ENCODE measurements at regions not wholly inside any gene's neighbourhood (a gene's known extent, or its start where the extent isn't known, plus 50 kb on each side); places are given as distances from the start of the nearest gene placed in this dataset.

DNA sequence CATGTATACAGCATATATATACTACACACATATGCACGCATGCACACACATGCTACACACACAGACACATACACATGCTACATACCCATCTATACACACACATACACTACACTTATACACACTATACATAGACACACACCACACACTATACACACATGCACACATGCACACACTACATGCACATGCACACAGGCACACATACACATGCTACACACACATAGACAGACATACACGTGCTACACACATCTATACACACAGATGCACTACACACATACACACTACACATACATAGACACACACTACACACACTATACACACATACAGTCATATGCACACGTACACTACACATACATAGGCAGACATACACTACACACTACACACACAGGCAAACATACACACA is 51.2 kb upstream of the PRR20G start:
- TF ChIP-seq CHD1 (IDR thresholded peaks at IDR 0.05; ENCODE audit: low read depth, low read length), result no peak
- TF ChIP-seq, protein P1, sequence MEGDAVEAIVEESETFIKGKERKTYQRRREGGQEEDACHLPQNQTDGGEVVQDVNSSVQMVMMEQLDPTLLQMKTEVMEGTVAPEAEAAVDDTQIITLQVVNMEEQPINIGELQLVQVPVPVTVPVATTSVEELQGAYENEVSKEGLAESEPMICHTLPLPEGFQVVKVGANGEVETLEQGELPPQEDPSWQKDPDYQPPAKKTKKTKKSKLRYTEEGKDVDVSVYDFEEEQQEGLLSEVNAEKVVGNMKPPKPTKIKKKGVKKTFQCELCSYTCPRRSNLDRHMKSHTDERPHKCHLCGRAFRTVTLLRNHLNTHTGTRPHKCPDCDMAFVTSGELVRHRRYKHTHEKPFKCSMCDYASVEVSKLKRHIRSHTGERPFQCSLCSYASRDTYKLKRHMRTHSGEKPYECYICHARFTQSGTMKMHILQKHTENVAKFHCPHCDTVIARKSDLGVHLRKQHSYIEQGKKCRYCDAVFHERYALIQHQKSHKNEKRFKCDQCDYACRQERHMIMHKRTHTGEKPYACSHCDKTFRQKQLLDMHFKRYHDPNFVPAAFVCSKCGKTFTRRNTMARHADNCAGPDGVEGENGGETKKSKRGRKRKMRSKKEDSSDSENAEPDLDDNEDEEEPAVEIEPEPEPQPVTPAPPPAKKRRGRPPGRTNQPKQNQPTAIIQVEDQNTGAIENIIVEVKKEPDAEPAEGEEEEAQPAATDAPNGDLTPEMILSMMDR (conservative IDR thresholded peaks at IDR 0.05; ENCODE audit: low read depth, low read length), result no peak
- no peak for TF ChIP-seq POLR2A (IDR thresholded peaks at IDR 0.05; ENCODE audit: low read depth, low read length)
- no peak for TF ChIP-seq CEBPB (IDR thresholded peaks at IDR 0.05; ENCODE audit: low read depth, low read length)
- no peak for TF ChIP-seq RAD21 (IDR thresholded peaks at IDR 0.05; ENCODE audit: low read length)
- no peak for TF ChIP-seq BHLHE40 (IDR thresholded peaks at IDR 0.05; ENCODE audit: low read depth, low read length)
- no peak for TF ChIP-seq MXI1 (IDR thresholded peaks at IDR 0.05; ENCODE audit: borderline replicate concordance, low read depth, low read length)
- TF ChIP-seq FOS (IDR thresholded peaks at IDR 0.05; ENCODE audit: low read depth, low read length), result no peak
- TF ChIP-seq, protein P2, sequence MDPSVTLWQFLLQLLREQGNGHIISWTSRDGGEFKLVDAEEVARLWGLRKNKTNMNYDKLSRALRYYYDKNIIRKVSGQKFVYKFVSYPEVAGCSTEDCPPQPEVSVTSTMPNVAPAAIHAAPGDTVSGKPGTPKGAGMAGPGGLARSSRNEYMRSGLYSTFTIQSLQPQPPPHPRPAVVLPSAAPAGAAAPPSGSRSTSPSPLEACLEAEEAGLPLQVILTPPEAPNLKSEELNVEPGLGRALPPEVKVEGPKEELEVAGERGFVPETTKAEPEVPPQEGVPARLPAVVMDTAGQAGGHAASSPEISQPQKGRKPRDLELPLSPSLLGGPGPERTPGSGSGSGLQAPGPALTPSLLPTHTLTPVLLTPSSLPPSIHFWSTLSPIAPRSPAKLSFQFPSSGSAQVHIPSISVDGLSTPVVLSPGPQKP (IDR thresholded peaks at IDR 0.05; ENCODE audit: borderline replicate concordance, low read depth, low read length), result no peak
- no peak for TF ChIP-seq NFE2L2 (IDR thresholded peaks at IDR 0.05; ENCODE audit: low read depth, low read length)
- no peak for TF ChIP-seq MAZ (IDR thresholded peaks at IDR 0.05; ENCODE audit: borderline replicate concordance, low read depth, low read length)
- no peak for TF ChIP-seq MAFK (IDR thresholded peaks at IDR 0.05; ENCODE audit: low read depth, low read length)
- no peak for TF ChIP-seq RCOR1 (IDR thresholded peaks at IDR 0.05; ENCODE audit: insufficient replicate concordance, low read length)

All from IMR-90 (cell line).